ENCODE measurements at regions not wholly inside any gene's neighbourhood (a gene's known extent, or its start where the extent isn't known, plus 50 kb on each side); places are given as distances from the start of the nearest gene placed in this dataset.

GRCh38 chr7:110587294-110587693 lies 503.6 kb upstream of the LRRN3 start:
- DNase-seq (ENCODE audit: insufficient read length, low spot score) = no peak
- no peak for FAIRE-seq
- TF ChIP-seq CTCF (IDR thresholded peaks at IDR 0.05; ENCODE audit: insufficient read depth, missing control alignments) = no peak

- DNase-seq (ENCODE audit: insufficient read length, low spot score) (no peak), FAIRE-seq (no peak)
- no peak for TF ChIP-seq CTCF (IDR thresholded peaks at IDR 0.05; ENCODE audit: insufficient read depth, missing control alignments)
Observed at GRCh38 chr7:110590415-110590814, 500.5 kb upstream of the LRRN3 start.

GRCh38 chr7:110591341-110591740 lies 499.6 kb upstream of the LRRN3 start:
- TF ChIP-seq CTCF (IDR thresholded peaks at IDR 0.05; ENCODE audit: insufficient read depth, missing control alignments) = no peak
- DNase-seq (ENCODE audit: insufficient read length, low spot score) (no peak), FAIRE-seq (peak; percentile 38)

GRCh38 chr7:110592557-110592956 lies 498.4 kb upstream of the LRRN3 start:
- FAIRE-seq (peak; percentile 79), DNase-seq (ENCODE audit: insufficient read length, low spot score) (no peak)
- TF ChIP-seq CTCF (IDR thresholded peaks at IDR 0.05; ENCODE audit: insufficient read depth, missing control alignments) = no peak

- no peak for DNase-seq (ENCODE audit: insufficient read length, low spot score)
- no peak for FAIRE-seq
- TF ChIP-seq CTCF (IDR thresholded peaks at IDR 0.05; ENCODE audit: insufficient read depth, missing control alignments) = no peak
Observed at GRCh38 chr7:110593355-110593754, 497.6 kb upstream of the LRRN3 start.

GRCh38 chr7:110595694-110596093 lies 495.2 kb upstream of the LRRN3 start:
- TF ChIP-seq CTCF (IDR thresholded peaks at IDR 0.05; ENCODE audit: insufficient read depth, missing control alignments) = peak; percentile 22
- FAIRE-seq (no peak), DNase-seq (ENCODE audit: insufficient read length, low spot score) (no peak)

GRCh38 chr7:110600956-110601355 lies 490.0 kb upstream of the LRRN3 start:
- DNase-seq (ENCODE audit: insufficient read length, low spot score) = no peak
- TF ChIP-seq CTCF (IDR thresholded peaks at IDR 0.05; ENCODE audit: insufficient read depth, missing control alignments) = no peak
- FAIRE-seq = no peak
